ENCODE measurements at regions not wholly inside any gene's neighbourhood (a gene's known extent, or its start where the extent isn't known, plus 50 kb on each side); places are given as distances from the start of the nearest gene placed in this dataset.

DNA sequence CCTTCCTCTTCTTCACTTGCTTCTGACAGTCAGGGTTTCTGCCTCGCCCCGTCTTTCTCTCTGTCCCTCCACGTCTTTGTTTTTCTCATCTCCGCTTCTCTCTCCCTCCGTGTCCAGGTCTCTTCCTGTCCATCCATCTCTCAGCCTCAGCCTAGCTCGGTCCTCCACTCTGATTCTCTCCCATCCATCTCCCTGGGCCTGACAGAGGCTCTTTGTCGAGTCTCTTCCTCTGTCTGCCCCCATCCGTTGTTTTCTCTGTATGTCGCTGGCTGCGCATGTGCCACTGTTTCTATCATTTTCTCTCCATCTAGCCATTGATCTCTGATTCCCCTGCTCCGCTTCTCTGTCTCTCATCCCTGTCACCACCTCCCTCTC is 328.9 kb upstream of the TBX3 start:
- Histone ChIP-seq H3K9me3 (ENCODE audit: low read depth) (no peaks in the 10 kb centered on the region), H2AFZ (replicated peaks) (peak overlapping the region; percentile 45), H3K4me3 (no peak overlapping the region), H4K20me1 (ENCODE audit: low read depth) (no peaks in the 10 kb centered on the region), H3K4me2 (no peak overlapping the region), H3K79me2 (ENCODE audit: low read depth) (no peaks in the 10 kb centered on the region), H3K9ac (no peak overlapping the region), H3K36me3 (no peaks in the 10 kb centered on the region), H3K27me3 (no peaks in the 10 kb centered on the region), H3K27ac (no peak overlapping the region), H3K4me1 (no peaks in the 10 kb centered on the region), H3F3A (ENCODE audit: low read depth) (no peaks in the 10 kb centered on the region)
- Mint-ChIP-seq H3K27me3 (ENCODE audit: insufficient read depth, low read depth) (peaks cover 2% of the 10 kb centered on the region), H3K36me3 (no peaks in the 10 kb centered on the region), H3K4me1 (no peaks in the 10 kb centered on the region), H3K27ac (no peak overlapping the region), H3K4me3 (no peak overlapping the region), H3K9me3 (peaks cover 2% of the 10 kb centered on the region)
- TF ChIP-seq EZH2phosphoT487 (IDR thresholded peaks at IDR 0.05) (no peak), EZH2 (IDR thresholded peaks at IDR 0.05) (no peak)
- TF ChIP-seq, protein P1, sequence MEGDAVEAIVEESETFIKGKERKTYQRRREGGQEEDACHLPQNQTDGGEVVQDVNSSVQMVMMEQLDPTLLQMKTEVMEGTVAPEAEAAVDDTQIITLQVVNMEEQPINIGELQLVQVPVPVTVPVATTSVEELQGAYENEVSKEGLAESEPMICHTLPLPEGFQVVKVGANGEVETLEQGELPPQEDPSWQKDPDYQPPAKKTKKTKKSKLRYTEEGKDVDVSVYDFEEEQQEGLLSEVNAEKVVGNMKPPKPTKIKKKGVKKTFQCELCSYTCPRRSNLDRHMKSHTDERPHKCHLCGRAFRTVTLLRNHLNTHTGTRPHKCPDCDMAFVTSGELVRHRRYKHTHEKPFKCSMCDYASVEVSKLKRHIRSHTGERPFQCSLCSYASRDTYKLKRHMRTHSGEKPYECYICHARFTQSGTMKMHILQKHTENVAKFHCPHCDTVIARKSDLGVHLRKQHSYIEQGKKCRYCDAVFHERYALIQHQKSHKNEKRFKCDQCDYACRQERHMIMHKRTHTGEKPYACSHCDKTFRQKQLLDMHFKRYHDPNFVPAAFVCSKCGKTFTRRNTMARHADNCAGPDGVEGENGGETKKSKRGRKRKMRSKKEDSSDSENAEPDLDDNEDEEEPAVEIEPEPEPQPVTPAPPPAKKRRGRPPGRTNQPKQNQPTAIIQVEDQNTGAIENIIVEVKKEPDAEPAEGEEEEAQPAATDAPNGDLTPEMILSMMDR (IDR thresholded peaks at IDR 0.05) = no peak
- DNase-seq (ENCODE audit: low spot score) = no peak

DNA sequence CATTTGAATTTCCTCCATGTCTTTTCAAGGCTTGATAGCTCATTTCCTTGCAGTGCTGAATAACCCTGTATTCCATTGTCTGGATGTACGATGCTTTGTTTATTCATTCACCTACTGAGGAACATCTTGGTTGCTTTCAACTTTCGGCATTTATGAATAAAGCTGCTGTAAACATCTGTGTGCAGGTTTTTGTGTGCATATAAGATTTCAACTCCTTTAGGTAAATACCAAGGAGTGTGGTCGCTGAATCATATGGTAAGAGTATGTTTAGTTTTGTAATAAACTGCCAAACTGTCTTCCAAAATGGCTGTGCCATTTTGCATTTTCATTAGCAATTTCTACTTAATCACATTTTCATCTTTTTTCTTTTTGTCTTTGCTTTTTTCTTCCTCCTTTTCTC is 327.7 kb upstream of the TBX3 start:
- H3K9me3 Mint-ChIP-seq = peaks cover 2% of the 10 kb centered on the region

DNA sequence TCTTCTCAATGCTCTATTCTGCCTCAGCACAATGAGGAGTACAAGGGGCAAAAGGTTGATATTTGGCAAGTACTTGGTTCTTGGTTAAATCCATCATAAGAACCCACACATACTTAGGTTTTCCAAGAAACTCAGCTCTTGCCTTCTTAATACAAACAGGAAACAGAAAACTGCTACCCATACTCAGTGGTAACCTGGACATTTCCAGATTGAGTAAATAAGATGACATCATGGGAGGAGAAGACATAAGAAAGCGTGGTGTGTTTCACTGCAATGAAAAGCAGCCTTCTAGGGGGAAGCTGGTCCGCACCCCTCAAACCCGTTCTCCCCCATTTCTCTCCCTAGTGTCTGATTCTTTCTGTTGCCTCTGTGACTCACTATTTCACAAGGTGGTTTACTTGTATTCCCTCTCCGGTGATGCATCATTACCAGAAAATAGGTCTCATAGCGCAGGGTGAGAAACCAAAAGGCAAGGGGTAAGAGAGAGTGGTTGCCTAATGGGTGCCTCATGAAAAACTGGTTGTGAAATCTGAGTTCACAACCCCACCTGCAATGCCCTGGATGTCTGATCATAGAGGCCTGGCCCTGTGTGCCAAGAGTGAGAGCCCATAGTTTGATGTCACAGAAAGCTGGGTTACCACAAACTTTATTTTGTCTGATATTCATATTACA is 326.5 kb upstream of the TBX3 start:
- Histone ChIP-seq H3K27ac (no peak overlapping the region), H3K4me2 (no peak overlapping the region), H3K4me1 (no peaks in the 10 kb centered on the region), H4K20me1 (ENCODE audit: low read depth) (no peaks in the 10 kb centered on the region), H3K9ac (no peak overlapping the region), H2AFZ (replicated peaks) (no peak overlapping the region), H3K27me3 (no peaks in the 10 kb centered on the region), H3K9me3 (ENCODE audit: low read depth) (no peaks in the 10 kb centered on the region), H3K79me2 (ENCODE audit: low read depth) (no peaks in the 10 kb centered on the region), H3F3A (ENCODE audit: low read depth) (no peaks in the 10 kb centered on the region), H3K4me3 (no peak overlapping the region), H3K36me3 (no peaks in the 10 kb centered on the region)
- H3K36me3 Mint-ChIP-seq = no peaks in the 10 kb centered on the region
- TF ChIP-seq EZH2phosphoT487 (IDR thresholded peaks at IDR 0.05) (no peak), EZH2 (IDR thresholded peaks at IDR 0.05) (no peak)
- TF ChIP-seq, protein P1 (IDR thresholded peaks at IDR 0.05) = no peak
- H3K4me3 Mint-ChIP-seq = no peak overlapping the region
- H3K27me3 Mint-ChIP-seq (ENCODE audit: insufficient read depth, low read depth) = peaks cover 2% of the 10 kb centered on the region
- no peak overlapping the region for H3K27ac Mint-ChIP-seq
- peaks cover 2% of the 10 kb centered on the region for H3K9me3 Mint-ChIP-seq
- DNase-seq (ENCODE audit: low spot score) = no peak
- H3K4me1 Mint-ChIP-seq = no peaks in the 10 kb centered on the region

More for the DNA sequence above, 327.7 kb upstream of the TBX3 start:
- Mint-ChIP-seq H3K4me1 (no peaks in the 10 kb centered on the region), H3K27ac (no peak overlapping the region), H3K4me3 (no peak overlapping the region), H3K36me3 (no peaks in the 10 kb centered on the region), H3K27me3 (ENCODE audit: insufficient read depth, low read depth) (no peaks in the 10 kb centered on the region)
- Histone ChIP-seq H3K9ac (no peak overlapping the region), H3K27ac (no peak overlapping the region), H3K4me1 (no peaks in the 10 kb centered on the region), H3K4me3 (no peak overlapping the region), H4K20me1 (ENCODE audit: low read depth) (no peaks in the 10 kb centered on the region), H2AFZ (replicated peaks) (no peak overlapping the region), H3K27me3 (no peaks in the 10 kb centered on the region), H3F3A (ENCODE audit: low read depth) (no peaks in the 10 kb centered on the region), H3K79me2 (ENCODE audit: low read depth) (no peaks in the 10 kb centered on the region), H3K36me3 (no peaks in the 10 kb centered on the region), H3K9me3 (ENCODE audit: low read depth) (no peaks in the 10 kb centered on the region), H3K4me2 (no peak overlapping the region)
- DNase-seq (ENCODE audit: low spot score) = no peak
- TF ChIP-seq, protein P1 (IDR thresholded peaks at IDR 0.05) = no peak
- no peak for TF ChIP-seq EZH2phosphoT487 (IDR thresholded peaks at IDR 0.05)
